Muscle layer of colon (tissue), 2 donors: ENCODE measurements at regions not wholly inside any gene's neighbourhood (a gene's known extent, or its start where the extent isn't known, plus 50 kb on each side); places are given as distances from the start of the nearest gene placed in this dataset.

Experiments
- H3K27ac ChIP-seq: one replicate; pipeline ENCODE4 v1.7.0; 2013; ENCODE audit warnings: low read depth, mild to moderate bottlenecking, low read length, moderate library complexity
- H3K27me3 ChIP-seq, 2 donors: one replicate each; pipeline ENCODE4 v1.7.0; 2013; ENCODE audit warnings: low read length in 2 of 2, mild to moderate bottlenecking in 2 of 2; ENCODE audit not compliant: insufficient read depth in 2 of 2, control insufficient read depth in 1 of 2
- H3K36me3 ChIP-seq: one replicate; pipeline ENCODE4 v1.7.0; 2013; ENCODE audit warnings: mild to moderate bottlenecking, low read length; ENCODE audit not compliant: insufficient read depth
- H3K4me1 ChIP-seq: one replicate; pipeline ENCODE4 v1.7.0; 2013; ENCODE audit warnings: mild to moderate bottlenecking, low read length; ENCODE audit not compliant: insufficient read depth
- H3K4me3 ChIP-seq, 2 donors: one replicate each; pipeline ENCODE4 v1.7.0; 2013; ENCODE audit warnings: low read length in 2 of 2, low read depth in 1 of 2, mild to moderate bottlenecking in 1 of 2, moderate library complexity in 1 of 2
- H3K9ac ChIP-seq: one replicate; pipeline ENCODE4 v1.7.0; 2013; ENCODE audit warnings: low read length
- H3K9me3 ChIP-seq: one replicate; pipeline ENCODE4 v1.7.0; 2013; ENCODE audit warnings: mild to moderate bottlenecking, low read length
- donor health status: abdominal sarcoma.
- donor health status: Adenocarcinoma of cecum.

GRCh38 chr7:155182406-155182970, 112.4 kb downstream of the HTR5A start:
- H3K9me3 ChIP-seq, result peaks cover 15% of the 10 kb centered on the region
- no peaks in the 10 kb centered on the region for H3K27me3 ChIP-seq
- no peak overlapping the region for H3K9ac ChIP-seq
- no peaks in the 10 kb centered on the region for H3K4me1 ChIP-seq
- H3K27ac ChIP-seq, result no peak overlapping the region
- H3K36me3 ChIP-seq, result no peaks in the 10 kb centered on the region
- H3K4me3 ChIP-seq, result no peak overlapping the region

GRCh38 chr7:155183655-155184054, 113.5 kb downstream of the HTR5A start:
- Histone ChIP-seq H3K27me3 (no peaks in the 10 kb centered on the region), H3K36me3 (no peaks in the 10 kb centered on the region), H3K4me3 (no peak overlapping the region), H3K27ac (no peak overlapping the region), H3K9ac (no peak overlapping the region), H3K4me1 (no peaks in the 10 kb centered on the region), H3K9me3 (peaks cover 15% of the 10 kb centered on the region)

- H3K9ac ChIP-seq, result no peak overlapping the region
- H3K36me3 ChIP-seq, result no peaks in the 10 kb centered on the region
- H3K9me3 ChIP-seq, result peaks cover 15% of the 10 kb centered on the region
- H3K27me3 ChIP-seq, result no peaks in the 10 kb centered on the region
- no peak overlapping the region for H3K4me3 ChIP-seq
- no peak overlapping the region for H3K27ac ChIP-seq
- H3K4me1 ChIP-seq, result no peaks in the 10 kb centered on the region
Measured at GRCh38 chr7:155184923-155185322, 112.8 kb upstream of the INSIG1 start.

GRCh38 chr7:155187061-155187785, 110.5 kb upstream of the INSIG1 start:
- Histone ChIP-seq H3K4me3 (no peak overlapping the region), H3K9me3 (peaks cover 15% of the 10 kb centered on the region), H3K9ac (no peak overlapping the region), H3K27me3 (peaks cover 0 to 6% of the 10 kb centered on the region in 2 donors), H3K36me3 (no peaks in the 10 kb centered on the region), H3K4me1 (no peaks in the 10 kb centered on the region), H3K27ac (no peak overlapping the region)

- Histone ChIP-seq H3K9me3 (peaks cover 15% of the 10 kb centered on the region), H3K36me3 (no peaks in the 10 kb centered on the region), H3K4me3 (no peak overlapping the region), H3K9ac (no peak overlapping the region), H3K27me3 (peaks cover 0 to 6% of the 10 kb centered on the region in 2 donors), H3K4me1 (no peaks in the 10 kb centered on the region), H3K27ac (no peak overlapping the region)
Measured at GRCh38 chr7:155188357-155188756, 109.3 kb upstream of the INSIG1 start.

- H3K36me3 ChIP-seq, result no peaks in the 10 kb centered on the region
- H3K9ac ChIP-seq, result no peak overlapping the region
- H3K27me3 ChIP-seq, result peaks cover 0 to 6% of the 10 kb centered on the region in 2 donors
- H3K4me3 ChIP-seq, result no peak overlapping the region
- H3K4me1 ChIP-seq, result no peaks in the 10 kb centered on the region
- no peak overlapping the region for H3K27ac ChIP-seq
- peaks cover 15% of the 10 kb centered on the region for H3K9me3 ChIP-seq
Measured at GRCh38 chr7:155188821-155189581, 108.7 kb upstream of the INSIG1 start.

GRCh38 chr7:155189590-155189989, 108.1 kb upstream of the INSIG1 start:
- no peak overlapping the region for H3K27ac ChIP-seq
- H3K9me3 ChIP-seq, result peaks cover 15% of the 10 kb centered on the region
- H3K27me3 ChIP-seq, result peaks cover 0 to 6% of the 10 kb centered on the region in 2 donors
- no peak overlapping the region for H3K4me3 ChIP-seq
- H3K36me3 ChIP-seq, result no peaks in the 10 kb centered on the region
- no peaks in the 10 kb centered on the region for H3K4me1 ChIP-seq
- no peak overlapping the region for H3K9ac ChIP-seq

- peaks cover 5% of the 10 kb centered on the region for H3K9me3 ChIP-seq
- H3K4me1 ChIP-seq, result no peaks in the 10 kb centered on the region
- no peak overlapping the region for H3K27ac ChIP-seq
- peaks cover 0 to 6% of the 10 kb centered on the region in 2 donors for H3K27me3 ChIP-seq
- H3K4me3 ChIP-seq, result no peak overlapping the region
- no peak overlapping the region for H3K9ac ChIP-seq
- H3K36me3 ChIP-seq, result no peaks in the 10 kb centered on the region
Measured at GRCh38 chr7:155190688-155191087, 107.0 kb upstream of the INSIG1 start.

GRCh38 chr7:155191137-155191536, 106.5 kb upstream of the INSIG1 start:
- Histone ChIP-seq H3K9me3 (peaks cover under 1% of the 10 kb centered on the region), H3K27me3 (peaks cover 0 to 6% of the 10 kb centered on the region in 2 donors), H3K36me3 (no peaks in the 10 kb centered on the region), H3K27ac (no peak overlapping the region), H3K4me1 (no peaks in the 10 kb centered on the region), H3K4me3 (no peak overlapping the region), H3K9ac (no peak overlapping the region)

- Histone ChIP-seq H3K4me3 (no peak overlapping the region), H3K9me3 (peaks cover 8% of the 10 kb centered on the region), H3K4me1 (no peaks in the 10 kb centered on the region), H3K27me3 (peaks cover 0 to 6% of the 10 kb centered on the region in 2 donors), H3K9ac (no peak overlapping the region), H3K36me3 (no peaks in the 10 kb centered on the region), H3K27ac (no peak overlapping the region)
Measured at GRCh38 chr7:155191901-155192478, 105.7 kb upstream of the INSIG1 start.

- Histone ChIP-seq H3K4me1 (no peaks in the 10 kb centered on the region), H3K27ac (no peak overlapping the region), H3K4me3 (no peak overlapping the region), H3K36me3 (no peaks in the 10 kb centered on the region), H3K9ac (no peak overlapping the region), H3K27me3 (peaks cover 0 to 6% of the 10 kb centered on the region in 2 donors), H3K9me3 (peaks cover 9% of the 10 kb centered on the region)
Measured at GRCh38 chr7:155192961-155193640, 104.6 kb upstream of the INSIG1 start.
